HUES6 (cell line): ENCODE measurements at regions not wholly inside any gene's neighbourhood (a gene's known extent, or its start where the extent isn't known, plus 50 kb on each side); places are given as distances from the start of the nearest gene placed in this dataset.
"Not testable (repeated sequence)": the region's sequence is repeated elsewhere in the genome, so short reads cannot be mapped to it uniquely, and the experiment has no call there.

ENCODE experiments used
- H3K27ac ChIP-seq: 2 replicates; pipeline ENCODE4 v1.7.0; 2013; ENCODE audit warnings: low read depth, mild to moderate bottlenecking, low read length, inconsistent platforms
- H3K27me3 ChIP-seq: 2 replicates; pipeline ENCODE4 v1.6.1; 2013; ENCODE audit warnings: low read length; ENCODE audit not compliant: control insufficient read depth, insufficient read depth
- H3K36me3 ChIP-seq: 2 replicates; pipeline ENCODE4 v1.6.1; 2013; ENCODE audit warnings: low read length; ENCODE audit not compliant: control insufficient read depth, insufficient read depth
- H3K4me1 ChIP-seq: 2 replicates; pipeline ENCODE4 v1.6.1; 2013; ENCODE audit warnings: low read length; ENCODE audit not compliant: control insufficient read depth, insufficient read depth
- H3K4me3 ChIP-seq: 2 replicates; pipeline ENCODE4 v1.5.1; 2013; ENCODE audit warnings: low read depth, low read length
- H3K9ac ChIP-seq: one replicate; pipeline ENCODE4 v1.6.1; 2013; ENCODE audit warnings: mild to moderate bottlenecking, low read length
- H3K9me3 ChIP-seq: 2 replicates; pipeline ENCODE4 v1.6.1; 2013; ENCODE audit warnings: low read depth, low read length; ENCODE audit not compliant: control insufficient read depth, insufficient read depth

DNA sequence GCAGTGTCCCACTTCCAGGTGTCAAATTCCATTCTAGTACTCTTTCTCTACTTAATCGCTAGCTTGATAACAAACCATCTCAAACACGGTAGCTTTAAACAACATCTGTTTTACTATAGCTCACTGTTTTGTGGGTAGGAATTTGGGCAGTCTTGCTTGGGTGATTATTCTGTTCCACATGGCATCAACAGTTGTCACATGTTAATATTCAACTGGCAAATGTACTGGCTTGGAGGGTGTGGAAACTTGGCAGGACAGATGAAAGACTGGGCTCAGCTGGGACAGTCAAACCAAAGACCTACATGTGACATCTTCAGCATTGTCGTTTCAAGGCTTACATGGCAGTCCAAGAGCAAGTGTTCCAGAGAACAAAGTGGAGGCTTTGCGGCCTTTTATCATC is 241.8 kb downstream of the PTH2R start:
- no peaks in the 10 kb centered on the region for H3K4me1 ChIP-seq
- H3K9ac ChIP-seq = no peak overlapping the region
- no peaks in the 10 kb centered on the region for H3K36me3 ChIP-seq
- no peaks in the 10 kb centered on the region for H3K9me3 ChIP-seq
- H3K27me3 ChIP-seq = no peaks in the 10 kb centered on the region
- H3K4me3 ChIP-seq = no peak overlapping the region
- no peak overlapping the region for H3K27ac ChIP-seq

DNA sequence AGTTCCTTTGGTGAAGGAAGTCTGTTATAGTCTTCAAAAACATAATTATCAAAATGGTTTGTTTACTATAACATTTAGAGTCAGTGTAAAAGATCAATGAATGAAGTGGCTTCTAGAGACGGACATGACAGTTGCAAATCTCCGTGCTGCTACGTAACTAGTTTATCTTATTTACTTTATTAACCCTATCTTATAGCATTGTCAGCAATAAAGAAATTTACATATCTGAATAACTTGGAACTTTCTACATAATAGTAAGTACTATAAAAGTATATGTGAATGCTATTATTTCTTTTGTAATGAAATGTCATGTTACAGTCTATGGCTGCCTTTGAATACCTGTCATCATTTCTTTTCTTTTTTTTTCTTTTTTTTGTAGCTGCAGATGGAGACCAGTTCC is 246.8 kb downstream of the PTH2R start:
- Histone ChIP-seq H3K9ac (no peak overlapping the region), H3K4me1 (no peaks in the 10 kb centered on the region), H3K36me3 (no peaks in the 10 kb centered on the region), H3K4me3 (no peak overlapping the region), H3K27me3 (no peaks in the 10 kb centered on the region), H3K9me3 (no peaks in the 10 kb centered on the region), H3K27ac (no peak overlapping the region)

DNA sequence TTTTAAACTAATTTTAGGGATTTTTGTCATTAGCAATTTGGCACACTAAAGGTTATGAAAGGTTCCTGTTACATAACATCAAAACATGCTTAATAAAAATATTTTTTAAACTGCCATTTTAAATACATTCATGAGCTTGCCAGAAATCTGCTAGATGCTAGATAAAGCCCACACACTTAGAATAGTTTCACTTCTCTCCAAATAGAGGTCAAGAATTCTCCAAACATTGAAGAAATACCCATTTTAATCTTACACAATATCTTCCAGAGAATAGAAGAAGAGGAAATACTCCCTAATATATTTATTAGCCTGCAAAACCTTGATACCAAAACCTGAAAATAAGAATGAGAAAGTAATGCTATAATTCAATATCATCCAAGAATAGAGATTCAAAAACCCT is 247.5 kb downstream of the PTH2R start:
- Histone ChIP-seq H3K9ac (no peak overlapping the region), H3K4me3 (no peak overlapping the region), H3K27ac (no peak overlapping the region), H3K9me3 (no peaks in the 10 kb centered on the region), H3K36me3 (no peaks in the 10 kb centered on the region), H3K4me1 (no peaks in the 10 kb centered on the region), H3K27me3 (no peaks in the 10 kb centered on the region)

DNA sequence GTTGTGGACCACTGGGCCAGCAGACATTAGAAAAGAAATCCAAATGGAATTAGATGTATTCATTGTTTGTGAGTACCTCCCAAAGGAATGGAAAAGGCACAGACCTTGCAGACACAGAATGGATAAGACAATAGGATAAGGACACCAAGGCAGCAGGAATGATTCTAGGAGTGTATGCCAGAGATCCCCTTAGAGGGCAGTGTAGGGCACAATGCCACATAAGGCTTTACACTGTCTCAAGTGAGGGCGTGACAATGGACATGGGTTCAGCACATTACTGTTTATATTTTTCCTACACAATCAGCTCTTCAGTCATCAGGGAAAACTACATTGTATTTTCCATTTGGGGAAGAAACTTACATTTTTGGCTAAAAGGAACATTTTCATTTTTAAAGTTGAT is 250.9 kb downstream of the PTH2R start:
- no peaks in the 10 kb centered on the region for H3K27me3 ChIP-seq

DNA sequence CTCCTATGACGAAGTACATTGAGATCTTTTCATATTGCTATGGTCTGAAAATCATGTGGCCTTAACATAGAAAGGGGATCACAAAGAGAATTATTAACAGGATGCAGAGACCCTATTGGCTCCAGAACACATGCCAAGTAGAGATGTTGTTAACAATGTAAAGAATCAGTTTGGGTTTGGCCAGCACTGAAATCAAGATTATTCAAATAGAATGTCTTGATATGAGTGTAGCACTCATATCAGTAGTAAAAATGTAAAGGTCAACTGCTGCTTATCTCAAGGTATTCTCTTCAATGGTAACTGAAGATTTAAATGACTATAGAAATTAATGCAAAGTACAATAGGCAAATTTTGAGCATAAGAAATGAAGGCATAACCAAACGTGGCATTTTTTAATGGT is 262.8 kb downstream of the PTH2R start:
- no peaks in the 10 kb centered on the region for H3K27me3 ChIP-seq
- no peaks in the 10 kb centered on the region for H3K36me3 ChIP-seq
- no peaks in the 10 kb centered on the region for H3K9me3 ChIP-seq
- H3K27ac ChIP-seq = no peak overlapping the region
- H3K9ac ChIP-seq = no peak overlapping the region
- peaks cover 12% of the 10 kb centered on the region for H3K4me1 ChIP-seq
- H3K4me3 ChIP-seq = no peak overlapping the region

More for the DNA sequence above, 250.9 kb downstream of the PTH2R start:
- H3K27ac ChIP-seq = no peak overlapping the region
- H3K9ac ChIP-seq = no peak overlapping the region
- no peaks in the 10 kb centered on the region for H3K36me3 ChIP-seq
- no peak overlapping the region for H3K4me3 ChIP-seq
- H3K9me3 ChIP-seq = no peaks in the 10 kb centered on the region
- no peaks in the 10 kb centered on the region for H3K4me1 ChIP-seq

DNA sequence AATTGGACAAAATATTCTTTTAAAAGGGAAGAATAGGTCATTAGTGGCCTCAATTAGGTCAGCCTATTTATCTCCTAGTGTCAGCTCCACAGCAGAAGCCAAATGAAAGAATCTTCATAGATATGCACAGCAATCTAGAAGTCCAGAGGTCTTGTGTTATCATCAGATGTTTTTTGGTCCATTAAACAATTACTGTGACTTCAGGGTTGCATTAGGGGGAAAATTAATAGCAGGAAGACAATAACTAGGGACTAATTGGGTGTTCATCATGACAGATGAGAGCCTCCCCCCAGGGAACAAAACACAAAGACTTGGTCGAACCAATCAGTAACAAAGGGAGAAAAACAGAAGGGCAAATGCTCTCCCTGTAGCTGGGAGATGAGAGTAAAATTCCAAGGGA is 264.7 kb downstream of the PTH2R start:
- Histone ChIP-seq H3K36me3 (no peaks in the 10 kb centered on the region), H3K27me3 (no peaks in the 10 kb centered on the region), H3K9me3 (no peaks in the 10 kb centered on the region), H3K9ac (no peak overlapping the region), H3K4me3 (no peak overlapping the region), H3K4me1 (peaks cover 12% of the 10 kb centered on the region), H3K27ac (no peak overlapping the region)

DNA sequence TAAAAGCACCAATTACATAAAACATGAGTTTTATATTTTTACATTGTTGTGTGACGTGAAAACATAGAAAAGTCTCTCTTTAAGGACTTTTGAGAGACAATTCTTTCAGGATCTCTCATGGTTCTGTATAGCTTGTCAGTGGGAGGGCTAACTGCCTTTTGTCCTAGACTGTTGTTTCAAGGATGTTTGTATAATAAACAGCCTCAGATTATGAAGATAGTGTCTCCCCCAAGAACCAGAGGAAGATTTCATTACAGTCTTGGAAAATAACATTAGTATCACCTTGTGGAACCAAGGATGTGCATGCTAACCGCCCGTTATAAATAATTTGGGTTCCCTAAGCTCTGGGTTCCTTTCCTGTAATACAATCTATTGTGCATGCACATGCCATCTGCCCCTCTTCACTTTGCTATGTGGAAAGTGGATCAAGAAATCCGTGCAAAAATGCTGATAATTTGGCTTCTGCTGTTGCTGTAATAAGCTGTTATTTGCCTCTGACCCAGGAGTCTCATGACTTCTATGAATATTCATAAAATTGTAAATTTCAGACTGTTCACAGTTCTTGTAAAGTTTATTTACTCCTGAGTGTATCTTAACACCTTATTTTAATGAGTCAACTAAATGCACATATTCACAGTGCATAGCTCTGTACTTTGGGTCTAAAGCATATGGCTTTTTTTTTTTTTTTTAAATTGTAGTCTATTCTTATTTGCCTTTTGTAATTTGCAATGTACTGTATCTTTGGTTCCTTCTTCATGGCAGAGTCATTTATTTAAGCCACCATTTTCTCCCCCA is 265.5 kb downstream of the PTH2R start:
- Histone ChIP-seq H3K36me3 (no peaks in the 10 kb centered on the region), H3K27ac (no peak overlapping the region), H3K9ac (no peak overlapping the region), H3K4me1 (peaks cover 12% of the 10 kb centered on the region), H3K4me3 (no peak overlapping the region), H3K9me3 (no peaks in the 10 kb centered on the region), H3K27me3 (no peaks in the 10 kb centered on the region)

DNA sequence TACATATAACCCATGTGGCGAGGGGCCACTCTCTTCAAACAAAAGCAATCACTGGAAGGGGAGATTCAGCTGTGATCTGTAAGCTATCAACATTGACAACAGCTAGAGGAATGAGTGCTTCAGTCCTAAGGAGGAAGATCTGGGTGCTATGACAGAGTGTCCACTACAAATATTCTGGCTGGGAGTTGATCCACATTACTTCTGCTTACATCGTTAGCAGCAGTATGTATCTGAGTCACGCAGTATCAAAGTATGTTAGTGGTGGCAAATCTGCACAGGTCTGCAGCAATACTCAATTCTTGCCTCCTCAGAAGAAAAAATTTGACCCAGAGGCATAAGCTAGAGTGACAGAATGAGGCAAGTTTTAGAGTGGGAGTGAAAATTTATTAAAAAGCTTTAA is 267.0 kb downstream of the PTH2R start:
- H3K4me3 ChIP-seq = no peak overlapping the region
- H3K9me3 ChIP-seq = no peaks in the 10 kb centered on the region
- H3K9ac ChIP-seq = no peak overlapping the region
- no peaks in the 10 kb centered on the region for H3K36me3 ChIP-seq
- H3K27me3 ChIP-seq = no peaks in the 10 kb centered on the region
- peaks cover 12% of the 10 kb centered on the region for H3K4me1 ChIP-seq
- no peak overlapping the region for H3K27ac ChIP-seq

DNA sequence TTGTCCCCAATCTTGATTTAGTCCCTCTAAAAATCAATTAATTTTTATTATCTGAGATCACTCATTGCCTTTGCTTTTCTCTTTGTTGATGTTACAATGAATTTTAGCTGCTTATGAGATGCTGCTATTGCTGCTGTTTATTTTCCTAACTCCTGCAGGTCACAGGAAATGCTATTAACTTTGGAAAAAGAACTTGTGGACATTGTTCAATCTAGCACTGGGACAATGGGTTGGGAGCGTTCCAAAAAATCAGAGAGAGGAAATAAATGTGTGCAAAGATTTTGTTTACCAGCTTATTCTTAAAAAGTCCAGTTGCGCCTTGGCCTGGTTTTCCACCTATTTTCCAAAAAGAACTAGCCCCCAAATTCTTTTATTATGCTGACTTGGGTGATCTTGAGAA is 268.3 kb downstream of the PTH2R start:
- peaks cover 12% of the 10 kb centered on the region for H3K4me1 ChIP-seq
- H3K9ac ChIP-seq = no peak overlapping the region
- no peak overlapping the region for H3K27ac ChIP-seq
- H3K36me3 ChIP-seq = no peaks in the 10 kb centered on the region
- H3K4me3 ChIP-seq = no peak overlapping the region
- no peaks in the 10 kb centered on the region for H3K9me3 ChIP-seq
- H3K27me3 ChIP-seq = no peaks in the 10 kb centered on the region

DNA sequence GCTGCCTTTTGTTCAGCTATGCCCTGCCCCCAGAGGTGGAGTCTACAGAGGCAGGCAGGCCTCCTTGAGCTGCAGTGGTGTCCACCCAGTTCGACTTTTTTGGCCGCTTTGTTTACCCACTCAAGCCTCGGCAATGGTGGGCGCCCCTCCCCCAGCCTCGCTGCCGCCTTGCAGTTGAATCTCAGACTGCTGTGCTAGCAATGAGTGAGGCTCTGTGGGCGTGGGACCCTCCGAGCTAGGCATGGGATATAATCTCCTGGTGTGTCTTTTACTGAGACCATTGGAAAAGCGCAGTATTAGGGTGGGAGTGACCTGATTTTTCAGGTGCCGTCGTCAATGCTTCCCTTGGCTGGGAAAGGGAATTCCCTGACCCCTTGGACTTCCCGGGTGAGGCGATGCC is 279.3 kb downstream of the PTH2R start:
- not testable (repeated sequence) for H3K36me3 ChIP-seq, H3K27ac ChIP-seq, H3K27me3 ChIP-seq, H3K4me1 ChIP-seq, H3K4me3 ChIP-seq, H3K9ac ChIP-seq
- peaks cover 15% of the 10 kb centered on the region for H3K9me3 ChIP-seq

DNA sequence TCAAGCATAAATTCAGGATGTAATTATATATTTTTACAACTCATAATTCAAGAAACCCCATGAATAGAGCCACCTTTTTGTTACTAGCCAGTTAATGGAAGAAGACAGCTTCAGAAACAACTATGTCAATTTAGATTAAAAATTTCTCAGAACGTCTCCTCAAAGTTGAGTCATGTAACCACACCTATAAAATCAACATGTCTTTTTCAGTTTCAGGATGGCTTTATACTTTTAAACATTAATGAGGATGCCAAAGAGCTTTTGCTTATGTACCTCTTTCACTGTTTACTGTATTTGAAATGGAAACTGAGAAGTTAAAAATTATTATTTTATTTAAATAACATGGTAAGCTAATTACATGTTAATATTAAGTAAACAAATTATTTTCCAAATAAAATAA is 280.1 kb downstream of the PTH2R start:
- no peaks in the 10 kb centered on the region for H3K36me3 ChIP-seq
- no peak overlapping the region for H3K4me3 ChIP-seq
- no peak overlapping the region for H3K27ac ChIP-seq
- no peak overlapping the region for H3K9ac ChIP-seq
- peaks cover 15% of the 10 kb centered on the region for H3K9me3 ChIP-seq
- no peaks in the 10 kb centered on the region for H3K27me3 ChIP-seq
- H3K4me1 ChIP-seq = no peaks in the 10 kb centered on the region
